Peyer's patch (tissue), 4 donors: ENCODE measurements at regions not wholly inside any gene's neighbourhood (a gene's known extent, or its start where the extent isn't known, plus 50 kb on each side); places are given as distances from the start of the nearest gene placed in this dataset.

ENCODE experiments used
- DNase-seq, 3 donors: peaks; one replicate each; pipeline ENCODE4 v3.0.0-alpha.2; 2017 to 2019
- H3K27ac ChIP-seq, 4 donors: fragments of 200-600 bp; sonication (generic); one replicate each; pipeline ENCODE4 v1.5.1; 2016 to 2019
- H3K27me3 ChIP-seq, 2 donors: fragments of 200-600 bp; sonication (generic); one replicate each; pipeline ENCODE4 v1.5.1; 2019
- H3K36me3 ChIP-seq, 3 donors: fragments of 200-600 bp; sonication (generic); one replicate each; pipeline ENCODE4 v1.5.1; 2016 to 2019
- H3K4me1 ChIP-seq, 4 donors: fragments of 200-600 bp; sonication (generic); one replicate each; pipeline ENCODE4 v1.5.1; 2016 to 2019
- H3K4me3 ChIP-seq, 4 donors: fragments of 200-600 bp; sonication (generic); 1 replicate in 3 of 4; 2 replicates in 1 of 4; pipeline ENCODE4 v1.5.1; 2016 to 2019; ENCODE audit warnings: mild to moderate bottlenecking in 1 of 4
- H3K9me3 ChIP-seq, 4 donors: fragments of 200-600 bp; sonication (generic); one replicate each; pipeline ENCODE4 v1.5.1; 2016 to 2019; ENCODE audit warnings: mild to moderate bottlenecking in 1 of 4
- POLR2A ChIP-seq, 2 donors: fragments of 450-650 bp; IDR thresholded peaks; one replicate each; pipeline ENCODE4 v1.5.1; 2017; ENCODE audit warnings: antibody characterized with exemption in 2 of 2, mild to moderate bottlenecking in 2 of 2, moderate library complexity in 2 of 2
- TF ChIP-seq, protein P1 (sequence below), 6 experiments: fragments of 450-650 bp in 4 of 6; fragments of 200-600 bp in 2 of 6; sonication (generic) in 1 of 6; IDR thresholded peaks; one replicate each; pipeline ENCODE4 v1.5.1; 2017 to 2019; ENCODE audit warnings: antibody characterized with exemption in 6 of 6, mild to moderate bottlenecking in 3 of 6, moderate library complexity in 1 of 6

DNA sequence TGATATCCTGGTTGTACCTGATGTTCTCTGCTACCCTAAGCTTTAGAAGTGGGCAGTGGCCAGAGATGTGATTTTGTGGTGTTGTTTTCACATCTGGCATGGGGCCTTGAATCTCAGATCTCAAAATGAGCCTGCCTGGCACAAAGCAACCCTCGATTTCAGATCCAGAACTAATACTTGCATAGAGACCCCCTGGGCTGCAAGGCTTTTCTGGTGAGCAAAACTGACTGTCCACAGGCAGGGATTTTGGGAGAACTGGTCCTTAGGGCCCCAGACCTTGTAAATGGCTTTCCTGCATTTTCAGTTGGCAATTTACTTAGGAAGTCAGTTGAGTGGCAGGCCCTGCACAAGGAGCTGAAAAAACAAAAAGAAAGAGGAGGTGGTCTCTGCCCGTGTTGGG, 265.3 kb downstream of the MYCN start:
- Histone ChIP-seq H3K27me3 (no peaks in the 10 kb centered on the region), H3K4me1 (peaks cover 0 to 14% (median 2%) of the 10 kb centered on the region in 4 donors), H3K36me3 (no peaks in the 10 kb centered on the region), H3K4me3 (no peak overlapping the region), H3K9me3 (no peaks in the 10 kb centered on the region), H3K27ac (no peak overlapping the region)
- DNase-seq = peak in 1 of 3 donors; percentile 3
- TF ChIP-seq, protein P1, sequence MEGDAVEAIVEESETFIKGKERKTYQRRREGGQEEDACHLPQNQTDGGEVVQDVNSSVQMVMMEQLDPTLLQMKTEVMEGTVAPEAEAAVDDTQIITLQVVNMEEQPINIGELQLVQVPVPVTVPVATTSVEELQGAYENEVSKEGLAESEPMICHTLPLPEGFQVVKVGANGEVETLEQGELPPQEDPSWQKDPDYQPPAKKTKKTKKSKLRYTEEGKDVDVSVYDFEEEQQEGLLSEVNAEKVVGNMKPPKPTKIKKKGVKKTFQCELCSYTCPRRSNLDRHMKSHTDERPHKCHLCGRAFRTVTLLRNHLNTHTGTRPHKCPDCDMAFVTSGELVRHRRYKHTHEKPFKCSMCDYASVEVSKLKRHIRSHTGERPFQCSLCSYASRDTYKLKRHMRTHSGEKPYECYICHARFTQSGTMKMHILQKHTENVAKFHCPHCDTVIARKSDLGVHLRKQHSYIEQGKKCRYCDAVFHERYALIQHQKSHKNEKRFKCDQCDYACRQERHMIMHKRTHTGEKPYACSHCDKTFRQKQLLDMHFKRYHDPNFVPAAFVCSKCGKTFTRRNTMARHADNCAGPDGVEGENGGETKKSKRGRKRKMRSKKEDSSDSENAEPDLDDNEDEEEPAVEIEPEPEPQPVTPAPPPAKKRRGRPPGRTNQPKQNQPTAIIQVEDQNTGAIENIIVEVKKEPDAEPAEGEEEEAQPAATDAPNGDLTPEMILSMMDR (IDR thresholded peaks at IDR 0.05) = no peak
- no peak for TF ChIP-seq POLR2A (IDR thresholded peaks at IDR 0.05)

DNA sequence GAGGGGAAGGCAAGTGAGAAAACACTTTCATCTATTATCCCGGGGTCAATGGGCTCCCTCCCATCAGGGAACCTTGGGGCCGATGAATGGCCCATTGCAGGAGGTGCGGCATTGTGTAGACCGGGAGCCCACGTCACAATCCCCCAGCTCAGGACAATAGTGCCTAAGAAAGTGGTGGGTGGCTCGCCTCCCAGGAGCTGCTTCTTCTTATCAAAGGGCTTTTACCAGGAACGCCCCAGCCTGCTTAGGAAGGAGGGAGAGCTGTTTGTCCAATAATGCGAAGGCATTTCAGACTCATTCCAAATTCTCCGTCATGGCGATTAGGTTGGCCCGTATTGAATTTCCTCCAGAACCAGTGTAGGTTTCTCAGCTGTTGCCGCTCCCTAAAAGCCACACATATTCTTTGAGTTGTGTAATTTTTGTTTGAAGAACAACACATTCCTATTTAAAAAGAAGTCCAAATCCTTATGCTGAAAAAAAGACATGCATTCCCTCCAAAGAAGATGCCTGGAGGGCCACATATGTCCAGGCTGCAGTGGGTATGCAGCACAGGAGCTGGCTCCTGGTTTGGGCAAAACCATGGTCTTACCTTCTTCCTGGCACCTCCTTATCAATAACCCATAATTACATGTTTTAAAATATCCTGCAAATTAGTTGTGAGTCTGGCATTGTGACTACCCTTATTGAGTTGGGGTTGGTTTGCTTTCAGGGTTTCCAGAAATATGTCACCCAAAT, 264.7 kb downstream of the MYCN start:
- Histone ChIP-seq H3K4me1 (peaks cover 0 to 14% (median 2%) of the 10 kb centered on the region in 4 donors), H3K9me3 (no peaks in the 10 kb centered on the region), H3K27ac (no peak overlapping the region), H3K27me3 (no peaks in the 10 kb centered on the region), H3K4me3 (no peak overlapping the region), H3K36me3 (no peaks in the 10 kb centered on the region)
- DNase-seq = no peak
- no peak for TF ChIP-seq POLR2A (IDR thresholded peaks at IDR 0.05)
- TF ChIP-seq, protein P1 (IDR thresholded peaks at IDR 0.05) = no peak

DNA sequence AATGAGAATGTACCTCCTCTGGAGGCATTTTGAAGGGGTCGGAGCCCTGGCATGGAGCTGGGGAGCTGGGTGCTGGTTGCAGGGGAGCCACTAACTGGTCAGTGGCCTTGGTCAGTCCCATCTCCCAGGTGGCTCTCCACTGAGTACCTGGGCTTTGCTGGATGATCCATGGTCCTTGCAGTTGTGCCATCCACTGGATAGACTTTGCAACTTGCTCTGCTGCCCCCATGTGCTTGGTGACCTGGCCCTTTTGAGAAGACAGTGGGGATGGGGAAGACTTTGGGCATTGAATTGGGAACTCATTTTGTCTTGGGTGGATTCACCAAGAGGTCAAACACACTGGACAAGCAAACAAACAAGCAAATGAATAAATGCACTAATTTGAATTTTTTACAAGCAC, 263.9 kb downstream of the MYCN start:
- no peaks in the 10 kb centered on the region for H3K27me3 ChIP-seq
- no peak for DNase-seq
- H3K4me1 ChIP-seq = peaks cover 0 to 14% (median 2%) of the 10 kb centered on the region in 4 donors
- H3K9me3 ChIP-seq = no peaks in the 10 kb centered on the region
- peak overlapping the region in 1 of 4 donors; percentile 89 for H3K27ac ChIP-seq
- H3K4me3 ChIP-seq = no peak overlapping the region
- no peak for TF ChIP-seq POLR2A (IDR thresholded peaks at IDR 0.05)
- TF ChIP-seq, protein P1 (IDR thresholded peaks at IDR 0.05) = no peak
- no peaks in the 10 kb centered on the region for H3K36me3 ChIP-seq

DNA sequence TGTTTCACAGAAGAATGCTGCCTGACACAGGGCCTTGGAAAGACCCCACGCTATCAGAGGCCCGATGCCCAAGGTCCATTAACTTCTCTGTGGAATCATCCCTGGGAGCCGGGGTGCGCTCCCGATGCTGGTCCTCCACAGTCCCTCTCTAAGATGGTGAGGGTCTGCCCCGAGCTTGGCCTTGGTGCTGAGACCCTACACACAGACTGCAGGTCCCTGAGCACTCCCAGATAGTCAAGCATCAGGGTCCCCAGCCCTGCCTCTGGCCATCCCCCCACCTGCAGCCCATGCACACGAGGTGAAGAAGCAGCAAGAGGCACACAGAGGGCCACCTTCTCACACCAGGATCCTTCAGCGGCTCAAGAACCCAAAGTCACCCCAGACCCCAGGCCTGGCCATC, 263.3 kb downstream of the MYCN start:
- Histone ChIP-seq H3K27ac (peak overlapping the region in 3 of 4 donors; percentile 45 to 89 (median 86)), H3K4me1 (peaks cover 0 to 14% (median 2%) of the 10 kb centered on the region in 4 donors), H3K4me3 (no peak overlapping the region), H3K36me3 (no peaks in the 10 kb centered on the region), H3K27me3 (no peaks in the 10 kb centered on the region), H3K9me3 (no peaks in the 10 kb centered on the region)
- TF ChIP-seq, protein P1 (IDR thresholded peaks at IDR 0.05) = no peak
- peak in 1 of 3 donors; percentile 37 for DNase-seq

DNA sequence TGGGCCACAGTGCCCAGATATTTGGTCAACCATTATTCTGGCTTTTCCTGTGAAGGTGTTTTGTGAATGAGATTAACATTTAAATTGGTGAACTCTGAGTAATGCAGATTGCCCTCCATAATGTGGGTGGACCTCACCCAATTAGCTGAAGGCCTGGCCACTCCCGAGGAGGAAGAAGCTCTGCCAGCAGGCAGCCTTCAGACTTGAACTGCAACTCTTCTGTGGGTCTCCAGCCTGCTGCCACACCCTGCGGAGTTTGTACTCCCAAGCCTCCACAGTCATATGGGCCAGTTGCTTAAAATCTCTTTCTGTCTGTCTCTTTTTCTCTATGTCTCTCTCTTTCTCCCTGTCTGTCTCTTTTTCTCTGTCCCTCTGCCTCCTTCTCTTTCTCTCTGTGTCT, 262.7 kb downstream of the MYCN start:
- Histone ChIP-seq H3K27me3 (no peaks in the 10 kb centered on the region), H3K9me3 (no peaks in the 10 kb centered on the region), H3K4me3 (no peak overlapping the region), H3K36me3 (no peaks in the 10 kb centered on the region), H3K4me1 (peaks cover 0 to 14% (median 2%) of the 10 kb centered on the region in 4 donors), H3K27ac (peak overlapping the region in 3 of 4 donors; percentile 80 to 89 (median 86))
- TF ChIP-seq, protein P1 (IDR thresholded peaks at IDR 0.05) = no peak
- no peak for TF ChIP-seq POLR2A (IDR thresholded peaks at IDR 0.05)
- DNase-seq = peak in 2 of 3 donors; percentile 74 to 84
